T-helper 22 cell (primary cell): ENCODE measurements at regions not wholly inside any gene's neighbourhood (a gene's known extent, or its start where the extent isn't known, plus 50 kb on each side); places are given as distances from the start of the nearest gene placed in this dataset.
"Not testable (repeated sequence)": the region's sequence is repeated elsewhere in the genome, so short reads cannot be mapped to it uniquely, and the experiment has no call there.

Source experiments
- DNase-seq: peaks from one replicate; pipeline ENCODE4 v3.0.0-alpha.2; 2020; ENCODE audit warnings: low read depth

DNA sequence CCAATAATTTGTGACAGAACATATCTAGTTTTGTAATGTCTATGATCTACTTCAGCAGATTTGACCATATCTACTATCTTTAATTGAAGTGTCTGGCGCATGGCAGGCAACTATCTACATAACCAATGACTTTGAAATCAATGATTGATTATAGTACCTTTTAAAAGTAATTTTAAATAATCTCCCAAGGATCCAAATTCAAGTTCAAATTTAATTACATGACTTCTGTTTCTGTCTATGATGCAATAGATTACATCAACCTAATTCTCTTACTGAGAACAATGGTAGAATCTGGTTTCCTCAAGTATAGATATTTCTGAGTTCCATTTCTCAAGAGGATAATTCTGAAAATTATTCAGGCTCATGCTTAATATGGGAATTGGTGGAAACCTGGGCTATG is 177.4 kb upstream of the IL15 start:
- DNase-seq, result no peak

GRCh38 chr4:141462361-141462760 is 174.0 kb upstream of the IL15 start:
- no peak for DNase-seq

- no peak for DNase-seq
Measured at GRCh38 chr4:141463678-141464077, 172.7 kb upstream of the IL15 start.

DNA sequence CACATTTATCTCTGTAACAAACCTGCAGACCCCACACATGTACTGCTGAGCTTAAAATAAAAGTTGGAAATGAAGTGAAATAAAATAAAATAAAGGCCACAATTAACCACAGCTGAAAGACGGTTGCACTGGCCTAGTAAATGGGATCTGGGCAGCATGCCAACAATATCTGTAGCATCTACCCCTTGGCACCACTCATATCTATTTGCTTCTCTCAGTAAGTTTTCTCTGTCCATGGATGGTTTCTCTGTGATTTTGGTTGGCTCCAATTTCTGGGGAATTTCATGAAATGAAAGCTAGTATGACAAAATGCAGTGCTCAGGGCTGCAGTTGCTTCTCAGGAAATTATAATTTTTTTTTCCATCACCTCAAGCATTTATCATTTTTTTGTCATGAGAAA is 172.0 kb upstream of the IL15 start:
- DNase-seq, result no peak

DNA sequence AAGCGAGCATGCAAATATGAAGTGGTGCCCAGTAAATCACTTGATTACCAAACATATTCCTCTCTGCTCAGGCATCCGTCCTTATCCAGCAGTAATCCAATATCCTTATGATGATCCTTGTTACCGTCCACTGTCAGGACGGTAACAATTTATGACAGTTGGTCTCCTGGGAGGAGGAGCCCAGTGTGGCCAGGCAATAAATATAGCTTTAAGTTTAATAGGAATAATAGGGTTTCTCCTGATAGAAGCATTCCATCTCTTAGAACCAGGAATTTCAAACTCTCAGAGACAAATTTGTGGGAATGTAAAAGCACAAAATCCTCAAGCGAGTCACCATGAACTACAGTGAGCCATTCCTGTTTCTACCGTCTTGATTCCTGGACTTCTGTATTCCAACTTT is 171.2 kb upstream of the IL15 start:
- no peak for DNase-seq

- DNase-seq, result no peak
Measured at GRCh38 chr4:141467225-141467624, 169.2 kb upstream of the IL15 start.

DNA sequence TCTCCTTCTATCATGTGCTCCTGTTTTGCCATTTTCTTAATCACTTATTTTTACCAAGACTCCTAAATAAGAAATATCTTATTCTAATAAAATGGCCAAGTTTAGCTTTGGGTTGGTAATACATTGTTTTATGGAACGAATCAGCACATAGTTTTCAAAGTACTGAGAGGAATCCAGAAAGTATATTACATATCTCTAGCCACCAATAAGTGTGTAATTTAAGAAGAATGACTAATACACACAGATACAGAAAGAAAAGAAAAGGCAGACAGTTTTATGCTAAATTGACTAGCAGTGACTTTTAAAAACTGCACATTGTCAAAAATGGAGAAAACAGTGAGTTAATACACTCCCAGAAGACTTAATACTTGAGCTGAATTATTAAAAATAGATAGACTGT is 167.0 kb upstream of the IL15 start:
- no peak for DNase-seq

- no peak for DNase-seq
Measured at GRCh38 chr4:141473026-141473540, 163.3 kb upstream of the IL15 start.

- no peak for DNase-seq
Measured at GRCh38 chr4:141473952-141474351, 162.4 kb upstream of the IL15 start.

GRCh38 chr4:141480950-141481349 is 155.4 kb upstream of the IL15 start:
- DNase-seq, result no peak

DNA sequence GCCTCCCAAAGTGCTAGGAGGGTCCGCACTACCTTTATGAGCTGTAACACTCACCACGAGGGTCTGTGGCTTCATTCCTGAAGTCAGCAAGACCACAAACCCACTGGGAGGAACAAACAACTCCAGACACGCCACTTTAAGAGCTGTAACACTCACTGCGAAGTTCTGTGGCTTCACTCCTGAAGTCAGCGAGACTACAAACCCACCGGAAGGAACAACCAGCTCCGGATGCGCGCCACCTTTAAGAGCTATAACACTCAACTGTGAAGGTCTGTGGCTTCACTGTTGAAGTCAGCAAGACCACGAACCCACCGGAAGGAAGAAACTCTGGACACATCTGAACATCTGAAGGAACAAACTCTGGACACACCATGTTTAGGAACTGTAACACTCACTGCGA is 152.1 kb upstream of the IL15 start:
- not testable (repeated sequence) for DNase-seq

- no peak for DNase-seq
Measured at GRCh38 chr4:141486375-141486997, 149.9 kb upstream of the IL15 start.

GRCh38 chr4:141497627-141498026 is 138.8 kb upstream of the IL15 start:
- DNase-seq, result no peak

GRCh38 chr4:141499261-141499853 is 137.0 kb upstream of the IL15 start:
- no peak for DNase-seq

DNA sequence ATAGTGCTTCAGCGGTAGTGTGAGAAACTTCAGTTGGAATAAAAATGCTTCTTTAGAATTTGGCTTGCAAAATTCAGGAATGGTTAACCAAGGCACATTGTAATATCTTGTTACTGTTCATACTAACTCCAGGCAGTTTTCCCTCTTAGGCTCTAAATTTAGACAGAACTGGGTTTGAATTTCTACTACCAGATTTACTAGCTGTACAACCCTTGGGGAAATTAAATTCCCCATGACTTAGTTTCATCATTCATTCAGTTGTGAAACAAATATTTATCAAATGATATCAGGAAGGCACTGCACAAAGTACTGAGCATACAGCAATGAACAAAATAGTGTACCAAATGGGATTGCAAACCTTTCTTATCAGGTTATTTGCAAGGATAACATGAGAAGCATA is 135.0 kb upstream of the IL15 start:
- DNase-seq, result no peak

GRCh38 chr4:141501931-141502330 is 134.5 kb upstream of the IL15 start:
- DNase-seq, result no peak

DNA sequence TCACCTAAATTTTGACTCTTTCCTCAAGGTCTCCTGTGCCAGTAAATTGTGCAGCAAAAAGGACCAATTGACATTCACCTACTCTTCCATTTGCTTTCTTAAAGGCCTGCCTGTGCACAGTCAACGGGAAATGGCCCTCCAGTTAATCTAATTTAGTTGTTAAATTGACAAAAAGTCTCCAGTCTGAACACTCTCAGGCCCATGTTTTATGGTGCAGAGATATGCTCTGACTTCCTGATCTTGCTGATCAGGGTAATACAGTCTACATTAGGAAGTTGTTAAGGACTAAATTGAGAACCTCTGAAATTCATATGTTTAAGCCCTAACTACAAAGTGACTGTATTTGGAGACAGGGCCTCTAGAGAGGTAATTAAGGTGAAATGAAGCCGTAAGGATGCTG is 133.6 kb upstream of the IL15 start:
- DNase-seq, result no peak

- DNase-seq, result no peak
Measured at GRCh38 chr4:141503260-141503659, 133.1 kb upstream of the IL15 start.

GRCh38 chr4:141511055-141511454 is 125.3 kb upstream of the IL15 start:
- no peak for DNase-seq

DNA sequence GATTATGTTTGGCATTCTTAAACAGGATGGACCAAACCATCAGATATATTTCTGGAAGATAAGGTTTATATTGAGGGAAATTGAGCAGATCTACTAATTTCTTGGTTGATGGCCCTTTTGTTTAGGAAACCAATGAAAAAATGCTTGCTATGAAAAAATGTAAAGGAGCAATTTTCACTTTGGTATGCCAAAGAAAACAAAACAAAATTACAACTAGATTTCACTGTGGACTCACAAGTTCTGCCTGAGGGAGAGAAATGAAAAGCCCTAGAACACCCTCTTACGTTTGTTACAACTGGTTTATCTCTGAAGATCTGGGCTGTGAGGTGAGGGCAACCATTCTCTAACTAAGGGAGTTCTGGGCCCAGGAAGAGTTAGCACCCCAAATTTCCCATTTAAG is 122.5 kb upstream of the IL15 start:
- no peak for DNase-seq

DNA sequence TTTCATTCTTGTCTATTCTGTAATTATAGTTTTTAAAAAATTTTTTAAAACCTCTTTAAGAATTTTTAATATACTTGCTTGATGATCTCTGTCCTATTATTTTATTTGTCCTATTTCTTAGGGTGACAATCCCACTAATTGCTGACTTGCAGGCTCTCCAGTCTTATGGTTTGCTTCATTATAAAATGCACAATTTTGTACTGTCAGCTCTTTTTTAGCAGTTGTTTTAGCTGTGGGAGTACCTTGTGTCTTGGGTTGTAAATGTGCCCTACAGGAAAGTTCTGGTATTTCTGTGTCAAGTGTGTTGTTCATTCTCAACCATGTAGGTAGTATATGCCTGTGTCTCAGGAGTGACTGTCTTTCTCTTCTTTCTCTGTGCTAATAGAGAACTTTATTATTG is 118.2 kb upstream of the IL15 start:
- no peak for DNase-seq

GRCh38 chr4:141524116-141524515 is 112.3 kb upstream of the IL15 start:
- no peak for DNase-seq

- DNase-seq, result no peak
Measured at GRCh38 chr4:141524841-141525240, 111.5 kb upstream of the IL15 start.

GRCh38 chr4:141530627-141531026 is 105.8 kb upstream of the IL15 start:
- DNase-seq, result no peak
